Smooth muscle cell (in vitro differentiated cells): ENCODE measurements at regions not wholly inside any gene's neighbourhood (a gene's known extent, or its start where the extent isn't known, plus 50 kb on each side); places are given as distances from the start of the nearest gene placed in this dataset.
"Not testable (repeated sequence)": the region's sequence is repeated elsewhere in the genome, so short reads cannot be mapped to it uniquely, and the experiment has no call there.

ENCODE experiments used
- DNase-seq: peaks from one replicate; lab custom pipeline; 2025; ENCODE audit not compliant: unreplicated experiment; lab: John Stamatoyannopoulos, UW
- H2AFZ ChIP-seq: fragments of 200-600 bp; sonication (generic); 2 replicates; pipeline ENCODE4 v1.6.0; 2016; ENCODE audit warnings: antibody characterized with exemption, low read depth, mild to moderate bottlenecking
- H3F3A ChIP-seq: fragments of 200-600 bp; sonication (generic); 2 replicates; pipeline ENCODE4 v1.6.0; 2017; ENCODE audit warnings: antibody characterized with exemption, low read depth
- H3K27ac ChIP-seq: fragments of 200-600 bp; sonication (generic); 2 replicates; pipeline ENCODE4 v1.5.1; 2016; ENCODE audit warnings: low read depth, mild to moderate bottlenecking
- H3K27me3 ChIP-seq: fragments of 200-600 bp; sonication (generic); 2 replicates; pipeline ENCODE4 v1.6.1; 2016; ENCODE audit warnings: low read depth, mild to moderate bottlenecking
- H3K36me3 ChIP-seq: fragments of 200-600 bp; sonication (generic); 2 replicates; pipeline ENCODE4 v1.5.1; 2016; ENCODE audit warnings: low read depth
- H3K4me1 ChIP-seq: fragments of 200-600 bp; sonication (generic); 2 replicates; pipeline ENCODE4 v1.5.1; 2016; ENCODE audit warnings: low read depth
- H3K4me2 ChIP-seq: fragments of 200-600 bp; sonication (generic); 2 replicates; pipeline ENCODE4 v1.6.0; 2016; ENCODE audit warnings: mild to moderate bottlenecking
- H3K4me3 ChIP-seq: fragments of 200-600 bp; sonication (generic); 2 replicates; pipeline ENCODE4 v1.5.1; 2016; ENCODE audit warnings: mild to moderate bottlenecking
- H3K79me2 ChIP-seq: fragments of 200-600 bp; sonication (generic); 2 replicates; pipeline ENCODE4 v1.6.0; 2016; ENCODE audit warnings: low read depth, mild to moderate bottlenecking
- H3K9ac ChIP-seq: fragments of 200-600 bp; sonication (generic); 2 replicates; pipeline ENCODE4 v1.6.0; 2016; ENCODE audit warnings: low read depth
- H3K9me3 ChIP-seq: fragments of 200-600 bp; sonication (generic); replicated peaks from 2 replicates; pipeline ENCODE4 v1.5.1; 2016; ENCODE audit warnings: low read depth
- H4K20me1 ChIP-seq: fragments of 200-600 bp; sonication (generic); 2 replicates; pipeline ENCODE4 v1.6.0; 2016; ENCODE audit warnings: low read depth
- CTCF ChIP-seq: fragments of 200-600 bp; sonication (generic); IDR thresholded peaks from 2 replicates; pipeline ENCODE4 v1.5.1; 2017; ENCODE audit warnings: borderline replicate concordance, mild to moderate bottlenecking, antibody characterized with exemption; ENCODE audit not compliant: insufficient read depth, poor library complexity, severe bottlenecking
- WGBS: methylation state at CpG from one replicate; pipeline ENCODE4 v1.1.7; 2016; ENCODE audit warnings: low lambda C conversion rate; 5-methylcytosine and 5-hydroxymethylcytosine counted together

- DNase-seq, result no peak
- Histone ChIP-seq H3K4me3 (no peak overlapping the region), H3K9ac (no peak overlapping the region), H3F3A (no peaks in the 10 kb centered on the region), H3K27me3 (no peaks in the 10 kb centered on the region), H3K36me3 (no peaks in the 10 kb centered on the region), H2AFZ (no peak overlapping the region), H3K4me2 (peak overlapping the region; percentile 30), H4K20me1 (no peaks in the 10 kb centered on the region), H3K79me2 (no peaks in the 10 kb centered on the region), H3K27ac (no peak overlapping the region), H3K4me1 (no peaks in the 10 kb centered on the region), H3K9me3 (no peaks in the 10 kb centered on the region)
- no peak for TF ChIP-seq CTCF
- WGBS, result 5% methylated on average over 2 of the region's 2 CpGs
Observed at GRCh38 chr1:99369154-99369553, 104.9 kb downstream of the PLPPR4 start.

DNA sequence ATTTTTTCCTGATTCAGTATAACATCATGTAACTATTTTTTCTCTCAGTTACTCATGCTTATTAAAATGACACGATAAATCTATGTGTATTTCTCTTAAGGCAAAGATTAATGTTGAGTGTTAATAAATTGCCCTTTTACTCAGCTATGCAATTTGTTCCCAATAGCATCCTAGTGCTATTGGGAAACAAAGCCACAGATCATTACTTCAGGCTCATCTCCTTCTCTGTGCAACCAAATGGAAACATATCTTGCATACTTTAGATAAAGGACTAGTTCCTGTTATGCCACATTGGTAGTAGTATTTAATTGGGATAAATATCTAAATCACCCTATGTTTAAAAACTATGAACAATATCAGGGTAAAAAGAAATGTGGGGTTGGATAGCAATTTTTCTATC, 106.2 kb downstream of the PLPPR4 start:
- no peak overlapping the region for H3K4me2 ChIP-seq
- no peak overlapping the region for H2AFZ ChIP-seq
- no peaks in the 10 kb centered on the region for H3K4me1 ChIP-seq
- 94% methylated on average over 1 of the region's 1 CpG for WGBS
- no peak for TF ChIP-seq CTCF
- no peak for DNase-seq
- H3K9me3 ChIP-seq, result no peaks in the 10 kb centered on the region
- H3K4me3 ChIP-seq, result no peak overlapping the region
- no peak overlapping the region for H3K27ac ChIP-seq
- H3F3A ChIP-seq, result no peaks in the 10 kb centered on the region
- no peak overlapping the region for H3K9ac ChIP-seq
- no peaks in the 10 kb centered on the region for H4K20me1 ChIP-seq
- no peaks in the 10 kb centered on the region for H3K36me3 ChIP-seq
- H3K27me3 ChIP-seq, result no peaks in the 10 kb centered on the region
- no peaks in the 10 kb centered on the region for H3K79me2 ChIP-seq

DNA sequence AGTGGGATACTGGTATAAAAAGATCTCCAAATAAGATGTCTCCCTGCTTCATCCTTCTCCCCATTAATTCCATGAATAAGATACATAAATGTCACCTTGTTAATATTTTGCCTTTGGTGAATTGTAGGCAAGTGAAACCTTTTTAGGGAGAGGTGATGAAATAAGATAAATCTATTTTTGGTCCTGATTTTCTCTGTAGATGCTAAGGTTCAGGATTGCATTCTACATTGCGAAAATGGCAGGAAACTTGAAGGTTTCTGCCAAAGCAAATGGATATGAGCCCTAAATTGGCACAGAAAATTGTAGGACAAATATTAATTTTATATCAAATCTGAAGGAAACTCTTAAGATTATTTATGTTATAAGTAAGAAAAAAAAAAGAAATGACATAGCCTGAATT, 107.1 kb downstream of the PLPPR4 start:
- 92% methylated on average over 1 of the region's 1 CpG for WGBS
- DNase-seq, result no peak
- no peak for TF ChIP-seq CTCF
- Histone ChIP-seq H3K9me3 (no peaks in the 10 kb centered on the region), H3K4me1 (no peaks in the 10 kb centered on the region), H3K27ac (no peak overlapping the region), H3K79me2 (no peaks in the 10 kb centered on the region), H3K27me3 (no peaks in the 10 kb centered on the region), H3F3A (no peaks in the 10 kb centered on the region), H3K36me3 (no peaks in the 10 kb centered on the region), H2AFZ (no peak overlapping the region), H3K4me3 (no peak overlapping the region), H3K4me2 (no peak overlapping the region), H4K20me1 (no peaks in the 10 kb centered on the region), H3K9ac (no peak overlapping the region)

- no peak for TF ChIP-seq CTCF
- H3K9me3 ChIP-seq, result no peaks in the 10 kb centered on the region
- H3K27me3 ChIP-seq, result no peaks in the 10 kb centered on the region
- H3K27ac ChIP-seq, result no peak overlapping the region
- H4K20me1 ChIP-seq, result no peaks in the 10 kb centered on the region
- H3F3A ChIP-seq, result no peaks in the 10 kb centered on the region
- H3K4me1 ChIP-seq, result no peaks in the 10 kb centered on the region
- no peak overlapping the region for H2AFZ ChIP-seq
- H3K4me3 ChIP-seq, result no peak overlapping the region
- WGBS, result 89% methylated on average over 9 of the region's 9 CpGs
- DNase-seq, result no peak
- no peaks in the 10 kb centered on the region for H3K36me3 ChIP-seq
- H3K79me2 ChIP-seq, result no peaks in the 10 kb centered on the region
- no peak overlapping the region for H3K4me2 ChIP-seq
- H3K9ac ChIP-seq, result no peak overlapping the region
Observed at GRCh38 chr1:99374109-99374508, 109.8 kb downstream of the PLPPR4 start.

DNA sequence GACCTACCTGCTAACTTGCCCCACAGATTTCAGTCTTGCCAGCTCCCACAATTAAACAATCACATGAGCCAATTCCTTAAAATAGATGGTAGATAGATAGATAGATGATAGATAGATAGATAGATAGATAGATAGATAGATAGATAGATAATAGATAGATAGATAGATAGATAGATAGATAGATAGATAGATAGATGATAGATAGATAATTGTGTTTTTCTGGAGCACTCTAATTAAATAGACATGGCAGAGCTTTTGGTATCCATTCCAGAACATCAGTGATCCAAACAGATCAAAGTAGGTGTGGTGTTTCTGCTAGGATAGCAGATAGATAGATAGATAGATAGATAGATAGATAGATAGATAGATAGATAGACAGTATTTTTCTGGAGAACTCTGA, 110.4 kb downstream of the PLPPR4 start:
- H3K9me3 ChIP-seq, H2AFZ ChIP-seq: not testable (repeated sequence)

More for the DNA sequence above, 110.4 kb downstream of the PLPPR4 start:
- not testable (repeated sequence) for H3K4me1 ChIP-seq, DNase-seq, H4K20me1 ChIP-seq, H3K4me2 ChIP-seq, H3K27ac ChIP-seq, H3K27me3 ChIP-seq, H3K36me3 ChIP-seq, H3K79me2 ChIP-seq, H3F3A ChIP-seq, H3K4me3 ChIP-seq, H3K9ac ChIP-seq
